IMR-90 (cell line): ENCODE measurements at regions not wholly inside any gene's neighbourhood (a gene's known extent, or its start where the extent isn't known, plus 50 kb on each side); places are given as distances from the start of the nearest gene placed in this dataset.

Experiments used
- ATAC-seq: fragments of 200-7000 bp; cut with Tn5 transposase; 2 replicates; pipeline ENCODE4 v1.9.1; 2020; ENCODE audit warnings: low read depth, mild to moderate bottlenecking, moderate library complexity
- BruUV-seq: library from RNA; stranded (reverse); fragments of 400-500 nt; replicated peaks from 2 replicates; lab custom pipeline; 2021; lab: Mats Ljungman, UMichigan
- CTCF ChIA-PET: fragments of 300-600 bp; formaldehyde crosslinking; extraction: SDS; loops from one replicate; lab custom pipeline; 2021; ENCODE audit warnings: antibody characterized with exemption; lab: Yijun Ruan, JAX
- POLR2A ChIA-PET: fragments of 300-600 bp; sonication (Branson Sonifier 250); formaldehyde crosslinking; loops from one replicate; lab custom pipeline; 2022; ENCODE audit warnings: antibody characterized with exemption; ENCODE audit not compliant: unreplicated experiment; lab: Charles Lee
- DNase-seq: peaks from one replicate; pipeline ENCODE4 v3.0.0; 2013
- H2AFZ ChIP-seq: replicated peaks from 2 replicates; pipeline ENCODE3; 2013; ENCODE audit warnings: low read length, mild to moderate bottlenecking; ENCODE audit not compliant: poor library complexity
- H2AK5ac ChIP-seq: 2 replicates; pipeline ENCODE4 v1.6.1; 2013; ENCODE audit warnings: low read depth, low read length, inconsistent platforms
- H2AK9ac ChIP-seq: replicated peaks from 2 replicates; pipeline ENCODE3; 2013; ENCODE audit warnings: mild to moderate bottlenecking, low read depth, low read length, moderate library complexity; ENCODE audit not compliant: poor library complexity
- H2BK120ac ChIP-seq: 2 replicates; pipeline ENCODE4 v1.6.1; 2013; ENCODE audit warnings: low read depth, low read length, inconsistent platforms
- H2BK15ac ChIP-seq: 3 replicates; pipeline ENCODE4 v1.6.1; 2013; ENCODE audit warnings: low read depth, low read length, inconsistent platforms
- H2BK20ac ChIP-seq: 2 replicates; pipeline ENCODE4 v1.6.1; 2013; ENCODE audit warnings: low read depth, mild to moderate bottlenecking, inconsistent platforms, low read length, moderate library complexity
- H2BK5ac ChIP-seq: 2 replicates; pipeline ENCODE4 v1.6.1; 2013; ENCODE audit warnings: mild to moderate bottlenecking, low read depth, low read length, inconsistent platforms; ENCODE audit not compliant: poor library complexity, severe bottlenecking
- H3K14ac ChIP-seq: replicated peaks from 2 replicates; pipeline ENCODE4 v1.6.1; 2013; ENCODE audit warnings: low read depth, low read length, inconsistent platforms
- H3K18ac ChIP-seq: 2 replicates; pipeline ENCODE4 v1.6.1; 2013; ENCODE audit warnings: low read depth, low read length, control low read depth
- H3K23ac ChIP-seq: 2 replicates; pipeline ENCODE4 v1.6.1; 2013; ENCODE audit warnings: low read depth, low read length, inconsistent platforms
- H3K27ac ChIP-seq: 2 replicates; pipeline ENCODE4 v1.5.1; 2013; ENCODE audit warnings: mild to moderate bottlenecking, control low read depth, low read length; ENCODE audit not compliant: insufficient read depth
- H3K27me3 ChIP-seq: 2 replicates; pipeline ENCODE4 v1.6.1; 2013; ENCODE audit warnings: low read length; ENCODE audit not compliant: control insufficient read depth, insufficient read depth
- H3K36me3 ChIP-seq: 2 replicates; pipeline ENCODE4 v1.6.1; 2013; ENCODE audit warnings: low read length, mixed read lengths; ENCODE audit not compliant: control insufficient read depth, insufficient read depth
- H3K4ac ChIP-seq: 2 replicates; pipeline ENCODE4 v1.6.1; 2013; ENCODE audit warnings: low read depth, low read length, inconsistent platforms
- H3K4me1 ChIP-seq: 2 replicates; pipeline ENCODE4 v1.6.1; 2013; ENCODE audit warnings: low read length, mixed read lengths; ENCODE audit not compliant: control insufficient read depth, insufficient read depth
- H3K4me2 ChIP-seq: 2 replicates; pipeline ENCODE4 v1.6.1; 2013; ENCODE audit warnings: low read depth, mild to moderate bottlenecking, control low read depth, low read length, moderate library complexity
- H3K4me3 ChIP-seq: 2 replicates; pipeline ENCODE4 v1.5.1; 2013; ENCODE audit warnings: low read depth, mild to moderate bottlenecking, control low read depth, low read length, moderate library complexity; ENCODE audit not compliant: insufficient read depth
- H3K56ac ChIP-seq: 2 replicates; pipeline ENCODE4 v1.6.1; 2013; ENCODE audit warnings: low read length, inconsistent platforms; ENCODE audit not compliant: insufficient read depth; ENCODE audit errors: extremely low read depth
- H3K79me1 ChIP-seq, 2 experiments: 2 replicates each; pipeline ENCODE4 v1.6.1; 2013; ENCODE audit warnings: low read length in 2 of 2, inconsistent platforms in 1 of 2, low read depth in 1 of 2
- H3K9ac ChIP-seq: 2 replicates; pipeline ENCODE4 v1.6.1; 2013; ENCODE audit warnings: low read depth, low read length, control low read depth
- H3K9me1 ChIP-seq: 2 replicates; pipeline ENCODE4 v1.6.1; 2013; ENCODE audit warnings: low read length, inconsistent platforms; ENCODE audit not compliant: insufficient read depth
- H3K9me3 ChIP-seq: 2 replicates; pipeline ENCODE4 v1.6.1; 2013; ENCODE audit warnings: low read length; ENCODE audit not compliant: control insufficient read depth, insufficient read depth
- H4K20me1 ChIP-seq: 2 replicates; pipeline ENCODE4 v1.6.1; 2013; ENCODE audit warnings: low read length, inconsistent platforms; ENCODE audit not compliant: insufficient read depth
- H4K5ac ChIP-seq: 2 replicates; pipeline ENCODE4 v1.6.1; 2013; ENCODE audit warnings: mild to moderate bottlenecking, low read depth, low read length, control low read depth
- H4K8ac ChIP-seq, 2 experiments: 2 replicates each; pipeline ENCODE4 v1.6.1; 2013; ENCODE audit warnings: low read depth in 2 of 2, low read length in 2 of 2, control low read depth in 1 of 2, inconsistent platforms in 1 of 2
- H4K91ac ChIP-seq: 2 replicates; pipeline ENCODE4 v1.6.1; 2013; ENCODE audit warnings: low read depth, low read length, inconsistent platforms; ENCODE audit not compliant: insufficient read depth
- CEBPB ChIP-seq: IDR thresholded peaks from 2 replicates; pipeline ENCODE4 v1.6.1; 2012; ENCODE audit warnings: low read depth, low read length, improper control_type of control experiment
- MAFK ChIP-seq: IDR thresholded peaks from 2 replicates; pipeline ENCODE4 v1.6.1; 2012; ENCODE audit warnings: low read depth, low read length, improper control_type of control experiment
- RCOR1 ChIP-seq: IDR thresholded peaks from 2 replicates; pipeline ENCODE4 v1.6.1; 2012; ENCODE audit warnings: mild to moderate bottlenecking, low read length, improper control_type of control experiment; ENCODE audit not compliant: insufficient replicate concordance
- WGBS, 2 experiments: methylation state at CpG; one replicate each; pipeline versions ENCODE4 v1.1.5 to v1.1.7; 2013; ENCODE audit warnings: missing lambda C conversion rate in 2 of 2; ENCODE audit not compliant: insufficient read length in 1 of 2; ENCODE audit errors: extremely low coverage in 2 of 2; 5-methylcytosine and 5-hydroxymethylcytosine counted together
- dilution Hi-C: fragments of 300-500 bp; cut with HindIII; formaldehyde crosslinking; loops from one replicate; pipeline ENCODE4 v1.14.3; 2018; ENCODE audit warnings: low sequenced_read_pairs; ENCODE audit not compliant: unreplicated experiment
- in situ Hi-C: fragments of 300-500 bp; cut with MboI; formaldehyde crosslinking; loops from 3 replicates; pipeline ENCODE4 v1.14.3; 2019; ENCODE audit warnings: low sequenced_read_pairs, inconsistent platforms, mixed read lengths
- intact Hi-C: fragments of 100-400 bp; cut with micrococcal nuclease; formaldehyde crosslinking; loops from 2 replicates; pipeline ENCODE4 v1.10.0; 2022

GRCh38 chr18:40925071-40925541 is 1029.9 kb upstream of the PIK3C3 start:
- ChIA-PET POLR2A (no interaction called here), CTCF (no interaction called here)
- no peak overlapping the region for H3K23ac ChIP-seq
- DNase-seq (no peak), ATAC-seq (no peak)
- H3K14ac ChIP-seq: no peak overlapping the region
- no peak overlapping the region for H3K18ac ChIP-seq
- H2AK5ac ChIP-seq: no peak overlapping the region
- TF ChIP-seq MAFK (no peak), RCOR1 (no peak), CEBPB (no peak)
- no peak overlapping the region for H4K8ac ChIP-seq
- no peak overlapping the region for H3K9ac ChIP-seq
- H3K36me3 ChIP-seq: no peaks in the 10 kb centered on the region
- BruUV-seq: no TSS peak
- no peaks in the 10 kb centered on the region for H3K79me1 ChIP-seq
- H3K56ac ChIP-seq: no peak overlapping the region
- H3K9me1 ChIP-seq: no peaks in the 10 kb centered on the region
- dilution Hi-C loops: no loop called here
- no peak overlapping the region for H3K4ac ChIP-seq
- no peak overlapping the region for H2BK5ac ChIP-seq
- no peak overlapping the region for H2AFZ ChIP-seq
- no peak overlapping the region for H3K27ac ChIP-seq
- WGBS, 2 experiments: no CpG with 5 or more reads among the region's 1 CpG
- H3K4me3 ChIP-seq: no peak overlapping the region
- intact Hi-C loops: no loop called here
- no peak overlapping the region for H4K91ac ChIP-seq
- H3K9me3 ChIP-seq: no peaks in the 10 kb centered on the region
- H3K4me1 ChIP-seq: no peaks in the 10 kb centered on the region
- in situ Hi-C loops: no loop called here
- H2BK20ac ChIP-seq: no peak overlapping the region
- H2BK120ac ChIP-seq: no peak overlapping the region
- no peak overlapping the region for H3K4me2 ChIP-seq
- no peak overlapping the region; the same call in 2 of the 3 replicates for H2BK15ac ChIP-seq
- no peaks in the 10 kb centered on the region for H3K27me3 ChIP-seq
- H4K20me1 ChIP-seq: no peaks in the 10 kb centered on the region
- no peak overlapping the region for H4K5ac ChIP-seq
- no peak overlapping the region for H2AK9ac ChIP-seq
